ENCODE measurements at regions not wholly inside any gene's neighbourhood (a gene's known extent, or its start where the extent isn't known, plus 50 kb on each side); places are given as distances from the start of the nearest gene placed in this dataset.

- ATAC-seq (no peak), DNase-seq (no peak)
- intact Hi-C loops (cut with DNase I), result no loop called here
- H3K27ac ChIP-seq, result no peak overlapping the region
- H3K9me3 ChIP-seq, result no peaks in the 10 kb centered on the region
- H3K4me1 ChIP-seq, result no peaks in the 10 kb centered on the region
- H3K27me3 ChIP-seq (ENCODE audit: low read depth), result no peaks in the 10 kb centered on the region
- H3K36me3 ChIP-seq, result no peaks in the 10 kb centered on the region
- TF ChIP-seq CTCF (IDR thresholded peaks at IDR 0.05), result no peak
- H3K4me3 ChIP-seq, result no peak overlapping the region
Observed at GRCh38 chr5:125006011-125006685, 259.7 kb upstream of the ZNF608 start.

GRCh38 chr5:125010356-125010755, 263.9 kb upstream of the ZNF608 start:
- H3K4me1 ChIP-seq, result no peaks in the 10 kb centered on the region
- intact Hi-C loops (cut with DNase I), result no loop called here
- no peak overlapping the region for H3K4me3 ChIP-seq
- H3K36me3 ChIP-seq, result no peaks in the 10 kb centered on the region
- no peak for ATAC-seq
- no peaks in the 10 kb centered on the region for H3K27me3 ChIP-seq (ENCODE audit: low read depth)
- no peak overlapping the region for H3K27ac ChIP-seq
- no peak for TF ChIP-seq CTCF (IDR thresholded peaks at IDR 0.05)
- no peak for DNase-seq
- H3K9me3 ChIP-seq, result no peaks in the 10 kb centered on the region

- DNase-seq, result no peak
- Histone ChIP-seq H3K4me1 (no peaks in the 10 kb centered on the region), H3K36me3 (no peaks in the 10 kb centered on the region), H3K9me3 (no peaks in the 10 kb centered on the region), H3K27ac (no peak overlapping the region), H3K4me3 (no peak overlapping the region), H3K27me3 (ENCODE audit: low read depth) (no peaks in the 10 kb centered on the region)
- intact Hi-C loops (cut with DNase I), result no loop called here
- TF ChIP-seq CTCF (IDR thresholded peaks at IDR 0.05), result no peak
- no peak for ATAC-seq
Observed at GRCh38 chr5:125011014-125011413, 264.6 kb upstream of the ZNF608 start.

GRCh38 chr5:125011419-125011818, 265.0 kb upstream of the ZNF608 start:
- H3K27me3 ChIP-seq (ENCODE audit: low read depth), result no peaks in the 10 kb centered on the region
- intact Hi-C loops (cut with DNase I), result no loop called here
- DNase-seq (no peak), ATAC-seq (no peak)
- H3K4me1 ChIP-seq, result no peaks in the 10 kb centered on the region
- no peaks in the 10 kb centered on the region for H3K9me3 ChIP-seq
- TF ChIP-seq CTCF (IDR thresholded peaks at IDR 0.05), result no peak
- no peaks in the 10 kb centered on the region for H3K36me3 ChIP-seq
- H3K4me3 ChIP-seq, result no peak overlapping the region
- no peak overlapping the region for H3K27ac ChIP-seq

GRCh38 chr5:125011947-125012346, 265.5 kb upstream of the ZNF608 start:
- Histone ChIP-seq H3K36me3 (no peaks in the 10 kb centered on the region), H3K4me1 (no peaks in the 10 kb centered on the region), H3K27me3 (ENCODE audit: low read depth) (no peaks in the 10 kb centered on the region), H3K4me3 (no peak overlapping the region), H3K27ac (no peak overlapping the region), H3K9me3 (no peaks in the 10 kb centered on the region)
- no peak for ATAC-seq
- intact Hi-C loops (cut with DNase I), result no loop called here
- no peak for DNase-seq
- TF ChIP-seq CTCF (IDR thresholded peaks at IDR 0.05), result no peak
